ENCODE measurements at regions not wholly inside any gene's neighbourhood (a gene's known extent, or its start where the extent isn't known, plus 50 kb on each side); places are given as distances from the start of the nearest gene placed in this dataset.

DNA sequence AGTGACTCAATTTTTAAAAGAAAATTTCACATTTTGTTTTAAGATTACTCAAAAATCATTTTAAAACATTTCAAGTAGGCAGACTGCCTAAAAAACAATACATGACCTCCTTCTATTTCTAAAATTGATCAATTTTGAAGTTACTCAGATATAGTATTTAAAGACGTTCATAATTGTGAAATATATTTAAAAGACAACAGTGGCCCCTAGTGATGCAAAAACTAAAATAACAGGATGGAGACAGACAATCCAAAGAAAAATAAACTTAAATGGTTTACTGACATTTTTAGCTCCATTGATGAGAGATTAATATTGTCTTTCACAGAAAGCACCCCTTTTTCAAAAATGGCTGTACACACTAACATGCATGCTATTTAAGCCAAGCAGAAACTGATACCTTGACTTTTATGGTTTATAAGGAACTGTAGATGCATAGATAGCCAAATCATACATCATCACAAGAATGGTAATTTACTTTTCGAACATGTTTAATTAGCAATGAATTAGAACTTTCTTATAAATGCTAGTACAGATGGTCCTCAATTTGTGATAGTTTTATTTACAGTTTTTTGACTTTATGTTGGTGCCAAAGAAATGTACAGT lies 69.8 kb upstream of the FAT4 start:
- H2AFZ ChIP-seq (ENCODE audit: low read depth, low read length) = no peak overlapping the region

More for the DNA sequence above, 69.8 kb upstream of the FAT4 start:
- ATAC-seq = no peak
- DNase-seq (ENCODE audit: extremely low read depth in 1 of 4, low spot score in 3 of 4) = no peak
- no peaks in the 10 kb centered on the region for H4K20me1 ChIP-seq (replicated peaks; ENCODE audit: control insufficient read depth, insufficient read depth, low read length)
- no TSS peak for BruUV-seq (replicated peaks)
- WGBS (ENCODE audit: insufficient coverage, low coverage, missing lambda C conversion rate) = 0% methylated on average over 2 of the region's 2 CpGs
- FAIRE-seq = no peak
- H3K36me3 ChIP-seq (ENCODE audit: control insufficient read depth, insufficient read depth, low read length) = no peaks in the 10 kb centered on the region
- CTCF ChIA-PET (ENCODE audit: low intra/inter-chr PET ratio) = interaction anchor here (0.8 kb wide), 1 partner anchor 911 kb away, joined by 3 read pairs; no protein-coding TSS in a partner anchor
- H3K4me2 ChIP-seq (ENCODE audit: insufficient read depth, low read length) = no peak overlapping the region
- TF ChIP-seq MLLT1 (IDR thresholded peaks at IDR 0.05) (no peak), RAD21 (CRISPR knock-in tag; conservative IDR thresholded peaks at IDR 0.05 in 1 of 2, IDR thresholded peaks at IDR 0.05 in 1 of 2) (peak in 1 of 2 experiments; percentile 17; a peak in 1 of 4 replicates), PCBP2 (IDR thresholded peaks at IDR 0.05; ENCODE audit: low read depth, low read length, poor library complexity, severe bottlenecking) (no peak), ILF3 (IDR thresholded peaks at IDR 0.05; ENCODE audit: borderline replicate concordance) (no peak)
- TF ChIP-seq, protein P1, sequence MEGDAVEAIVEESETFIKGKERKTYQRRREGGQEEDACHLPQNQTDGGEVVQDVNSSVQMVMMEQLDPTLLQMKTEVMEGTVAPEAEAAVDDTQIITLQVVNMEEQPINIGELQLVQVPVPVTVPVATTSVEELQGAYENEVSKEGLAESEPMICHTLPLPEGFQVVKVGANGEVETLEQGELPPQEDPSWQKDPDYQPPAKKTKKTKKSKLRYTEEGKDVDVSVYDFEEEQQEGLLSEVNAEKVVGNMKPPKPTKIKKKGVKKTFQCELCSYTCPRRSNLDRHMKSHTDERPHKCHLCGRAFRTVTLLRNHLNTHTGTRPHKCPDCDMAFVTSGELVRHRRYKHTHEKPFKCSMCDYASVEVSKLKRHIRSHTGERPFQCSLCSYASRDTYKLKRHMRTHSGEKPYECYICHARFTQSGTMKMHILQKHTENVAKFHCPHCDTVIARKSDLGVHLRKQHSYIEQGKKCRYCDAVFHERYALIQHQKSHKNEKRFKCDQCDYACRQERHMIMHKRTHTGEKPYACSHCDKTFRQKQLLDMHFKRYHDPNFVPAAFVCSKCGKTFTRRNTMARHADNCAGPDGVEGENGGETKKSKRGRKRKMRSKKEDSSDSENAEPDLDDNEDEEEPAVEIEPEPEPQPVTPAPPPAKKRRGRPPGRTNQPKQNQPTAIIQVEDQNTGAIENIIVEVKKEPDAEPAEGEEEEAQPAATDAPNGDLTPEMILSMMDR (IDR thresholded peaks at IDR 0.05 in 2 of 3, conservative IDR thresholded peaks at IDR 0.05 in 1 of 3; ENCODE audit: insufficient read depth in 2 of 3, low read depth in 1 of 3, low read length in 3 of 3) = peak in 1 of 3 experiments; percentile 14; a peak in 1 of 6 replicates
- H3K4me1 ChIP-seq (replicated peaks in 1 of 2; ENCODE audit: control insufficient read depth in 2 of 2, insufficient read depth in 2 of 2, low read length in 2 of 2) = no peaks in the 10 kb centered on the region
- H3K27ac ChIP-seq (ENCODE audit: extremely low read depth, low read depth, low read length) = no peak overlapping the region
- in situ Hi-C loops (cut with MboI) = no loop called here
- intact Hi-C loops (cut with micrococcal nuclease) = no loop called here
- H3K79me2 ChIP-seq (ENCODE audit: control insufficient read depth, insufficient read depth, low read length) = no peaks in the 10 kb centered on the region
- H3K9ac ChIP-seq (ENCODE audit: insufficient read depth in 1 of 2, low read depth in 2 of 2, low read length in 2 of 2) = no peak overlapping the region
- 0 out of 2 replicates have a peak, but pooled peaks cover 2% of the 10 kb centered on the region for H3K9me3 ChIP-seq (replicated peaks; ENCODE audit: control insufficient read depth, insufficient read depth, low read depth, low read length)
- no peaks in the 10 kb centered on the region for H3K27me3 ChIP-seq (ENCODE audit: control insufficient read depth in 2 of 2, insufficient read depth in 2 of 2, low read length in 2 of 2)
- no peak overlapping the region for H3K4me3 ChIP-seq
- no peaks in the 10 kb centered on the region for H3K9me1 ChIP-seq (ENCODE audit: control insufficient read depth, insufficient read depth, low read length)
- POLR2A ChIA-PET = no interaction called here
